Liver (tissue), 8 donors: ENCODE measurements at regions not wholly inside any gene's neighbourhood (a gene's known extent, or its start where the extent isn't known, plus 50 kb on each side); places are given as distances from the start of the nearest gene placed in this dataset.

ENCODE experiments used
- DNase-seq: peaks from one replicate; pipeline ENCODE4 v3.0.0-alpha.2; 2017; ENCODE audit warnings: low spot score
- H3K27ac ChIP-seq, 2 donors: one replicate each; pipeline ENCODE4 v1.7.0; 2013; ENCODE audit warnings: inconsistent platforms in 2 of 2, low read length in 2 of 2, control low read depth in 1 of 2, low read depth in 1 of 2, mild to moderate bottlenecking in 1 of 2
- H3K27me3 ChIP-seq, 4 donors: one replicate each; pipeline versions ENCODE4 v1.6.1 to v1.7.0; 2013; ENCODE audit warnings: low read length in 3 of 4, inconsistent platforms in 1 of 4, mild to moderate bottlenecking in 1 of 4, moderate library complexity in 1 of 4; ENCODE audit not compliant: control insufficient read depth in 4 of 4, insufficient read depth in 4 of 4
- H3K36me3 ChIP-seq, 4 donors: one replicate each; pipeline versions ENCODE4 v1.6.1 to v1.7.0; 2013; ENCODE audit warnings: low read length in 3 of 4, mild to moderate bottlenecking in 3 of 4, low read depth in 1 of 4, moderate library complexity in 1 of 4; ENCODE audit not compliant: control insufficient read depth in 4 of 4, insufficient read depth in 3 of 4
- H3K4me1 ChIP-seq, 4 donors: one replicate each; pipeline versions ENCODE4 v1.6.1 to v1.7.0; 2013; ENCODE audit warnings: low read length in 3 of 4, mild to moderate bottlenecking in 3 of 4, moderate library complexity in 1 of 4; ENCODE audit not compliant: control insufficient read depth in 4 of 4, insufficient read depth in 4 of 4
- H3K4me3 ChIP-seq, 3 donors: one replicate each; pipeline versions ENCODE4 v1.6.1 to v1.7.0; 2013; ENCODE audit warnings: low read length in 3 of 3, control low read depth in 1 of 3, low read depth in 1 of 3, mild to moderate bottlenecking in 1 of 3
- H3K9ac ChIP-seq, 2 donors: one replicate each; pipeline ENCODE4 v1.7.0; 2013; ENCODE audit warnings: low read length in 2 of 2, mild to moderate bottlenecking in 2 of 2, moderate library complexity in 2 of 2, control low read depth in 1 of 2, low read depth in 1 of 2
- H3K9me3 ChIP-seq, 4 donors: one replicate each; pipeline versions ENCODE4 v1.6.1 to v1.7.0; 2013; ENCODE audit warnings: low read length in 3 of 4; ENCODE audit not compliant: control insufficient read depth in 4 of 4
- EGR1 ChIP-seq, 2 donors: IDR thresholded peaks; 2 replicates each; pipeline ENCODE4 v1.6.1; 2016 to 2018; ENCODE audit warnings: antibody characterized with exemption in 2 of 2, low read depth in 2 of 2
- FOXA1 ChIP-seq: IDR thresholded peaks from 2 replicates; pipeline ENCODE4 v1.6.1; 2016; ENCODE audit warnings: antibody characterized with exemption
- FOXA2 ChIP-seq: IDR thresholded peaks from 2 replicates; pipeline ENCODE4 v1.6.1; 2016; ENCODE audit warnings: antibody characterized with exemption
- GABPA ChIP-seq, 2 donors: IDR thresholded peaks in 1 of 2; conservative IDR thresholded peaks in 1 of 2; 2 replicates each; pipeline ENCODE4 v1.6.1; 2016; ENCODE audit warnings: antibody characterized with exemption in 2 of 2, mild to moderate bottlenecking in 1 of 2, moderate library complexity in 1 of 2
- HNF4A ChIP-seq, 2 donors: conservative IDR thresholded peaks; 2 replicates each; pipeline ENCODE4 v1.6.1; 2016; ENCODE audit warnings: antibody characterized with exemption in 2 of 2, mild to moderate bottlenecking in 2 of 2
- HNF4G ChIP-seq: IDR thresholded peaks from 2 replicates; pipeline ENCODE4 v1.6.1; 2016; ENCODE audit warnings: antibody characterized with exemption
- JUND ChIP-seq, 2 donors: IDR thresholded peaks; 2 replicates each; pipeline ENCODE4 v1.6.1; 2016; ENCODE audit warnings: antibody characterized with exemption in 2 of 2
- RAD21 ChIP-seq, 2 donors: IDR thresholded peaks; 2 replicates each; pipeline ENCODE4 v1.6.1; 2016; ENCODE audit warnings: antibody characterized with exemption in 2 of 2, mild to moderate bottlenecking in 2 of 2
- SP1 ChIP-seq: IDR thresholded peaks from 2 replicates; pipeline ENCODE4 v1.6.1; 2018; ENCODE audit warnings: antibody characterized with exemption, mild to moderate bottlenecking
- TAF1 ChIP-seq: conservative IDR thresholded peaks from 2 replicates; pipeline ENCODE4 v1.6.1; 2016; ENCODE audit warnings: antibody characterized with exemption, mild to moderate bottlenecking
- YY1 ChIP-seq: IDR thresholded peaks from 2 replicates; pipeline ENCODE4 v1.6.1; 2016; ENCODE audit warnings: antibody characterized with exemption, mild to moderate bottlenecking
- WGBS: extraction: QIAGEN DNeasy Blood & Tissue Kit; methylation state at CpG from one replicate; pipeline ENCODE4 v1.1.7; 2013; 5-methylcytosine and 5-hydroxymethylcytosine counted together
- TF ChIP-seq, protein P1 (sequence below): IDR thresholded peaks from 2 replicates; pipeline ENCODE4 v1.6.1; 2016; ENCODE audit warnings: antibody characterized with exemption, mild to moderate bottlenecking
- TF ChIP-seq, protein P2 (sequence below): fragments of 150-350 bp; IDR thresholded peaks from 2 replicates; pipeline ENCODE4 v1.5.1; 2017; ENCODE audit warnings: improper control_type of control experiment, low read depth, low read length; ENCODE audit not compliant: missing input control
- TF ChIP-seq, protein P3 (sequence below): IDR thresholded peaks from 2 replicates; pipeline ENCODE4 v1.6.1; 2016; ENCODE audit warnings: antibody characterized with exemption
- TF ChIP-seq, protein P4 (sequence below): IDR thresholded peaks from 2 replicates; pipeline ENCODE4 v1.6.1; 2016; ENCODE audit warnings: antibody characterized with exemption
- donor health status: healthy.
- donor health status: healthy.
- donor health status: healthy.
- donor health status: healthy.
- donor health status: healthy.

DNA sequence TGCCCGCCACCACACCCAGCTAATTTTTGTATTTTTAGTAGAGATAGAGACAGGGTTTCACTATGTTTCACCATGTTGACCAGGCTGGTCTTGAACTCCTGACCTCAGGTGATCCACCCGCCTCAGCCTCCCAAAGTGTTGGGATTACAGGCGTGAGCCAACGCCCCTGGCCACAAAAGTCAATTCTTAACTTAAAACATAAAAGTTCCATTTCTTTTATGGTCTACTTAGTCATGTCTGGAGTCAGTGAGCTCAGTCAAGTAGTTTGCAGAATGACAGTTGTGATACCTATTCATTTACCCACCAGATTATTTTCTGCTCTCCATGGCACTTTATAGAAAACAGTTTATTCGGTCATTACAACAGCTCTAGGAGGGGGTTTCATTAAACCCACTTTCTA is 103.1 kb upstream of the ESR1 start:
- H3K9me3 ChIP-seq: no peaks in the 10 kb centered on the region
- DNase-seq: no peak
- TF ChIP-seq RAD21 (IDR thresholded peaks at IDR 0.05): no peak
- no peak for TF ChIP-seq TAF1
- TF ChIP-seq HNF4A (conservative IDR thresholded peaks at IDR 0.05): no peak
- no peak for TF ChIP-seq GABPA (IDR thresholded peaks at IDR 0.05 in 1 of 2, conservative IDR thresholded peaks at IDR 0.05 in 1 of 2)
- TF ChIP-seq HNF4G: no peak
- TF ChIP-seq JUND (IDR thresholded peaks at IDR 0.05): no peak
- TF ChIP-seq, protein P1, sequence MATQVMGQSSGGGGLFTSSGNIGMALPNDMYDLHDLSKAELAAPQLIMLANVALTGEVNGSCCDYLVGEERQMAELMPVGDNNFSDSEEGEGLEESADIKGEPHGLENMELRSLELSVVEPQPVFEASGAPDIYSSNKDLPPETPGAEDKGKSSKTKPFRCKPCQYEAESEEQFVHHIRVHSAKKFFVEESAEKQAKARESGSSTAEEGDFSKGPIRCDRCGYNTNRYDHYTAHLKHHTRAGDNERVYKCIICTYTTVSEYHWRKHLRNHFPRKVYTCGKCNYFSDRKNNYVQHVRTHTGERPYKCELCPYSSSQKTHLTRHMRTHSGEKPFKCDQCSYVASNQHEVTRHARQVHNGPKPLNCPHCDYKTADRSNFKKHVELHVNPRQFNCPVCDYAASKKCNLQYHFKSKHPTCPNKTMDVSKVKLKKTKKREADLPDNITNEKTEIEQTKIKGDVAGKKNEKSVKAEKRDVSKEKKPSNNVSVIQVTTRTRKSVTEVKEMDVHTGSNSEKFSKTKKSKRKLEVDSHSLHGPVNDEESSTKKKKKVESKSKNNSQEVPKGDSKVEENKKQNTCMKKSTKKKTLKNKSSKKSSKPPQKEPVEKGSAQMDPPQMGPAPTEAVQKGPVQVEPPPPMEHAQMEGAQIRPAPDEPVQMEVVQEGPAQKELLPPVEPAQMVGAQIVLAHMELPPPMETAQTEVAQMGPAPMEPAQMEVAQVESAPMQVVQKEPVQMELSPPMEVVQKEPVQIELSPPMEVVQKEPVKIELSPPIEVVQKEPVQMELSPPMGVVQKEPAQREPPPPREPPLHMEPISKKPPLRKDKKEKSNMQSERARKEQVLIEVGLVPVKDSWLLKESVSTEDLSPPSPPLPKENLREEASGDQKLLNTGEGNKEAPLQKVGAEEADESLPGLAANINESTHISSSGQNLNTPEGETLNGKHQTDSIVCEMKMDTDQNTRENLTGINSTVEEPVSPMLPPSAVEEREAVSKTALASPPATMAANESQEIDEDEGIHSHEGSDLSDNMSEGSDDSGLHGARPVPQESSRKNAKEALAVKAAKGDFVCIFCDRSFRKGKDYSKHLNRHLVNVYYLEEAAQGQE: no peak
- no peak for TF ChIP-seq FOXA2
- TF ChIP-seq, protein P2, sequence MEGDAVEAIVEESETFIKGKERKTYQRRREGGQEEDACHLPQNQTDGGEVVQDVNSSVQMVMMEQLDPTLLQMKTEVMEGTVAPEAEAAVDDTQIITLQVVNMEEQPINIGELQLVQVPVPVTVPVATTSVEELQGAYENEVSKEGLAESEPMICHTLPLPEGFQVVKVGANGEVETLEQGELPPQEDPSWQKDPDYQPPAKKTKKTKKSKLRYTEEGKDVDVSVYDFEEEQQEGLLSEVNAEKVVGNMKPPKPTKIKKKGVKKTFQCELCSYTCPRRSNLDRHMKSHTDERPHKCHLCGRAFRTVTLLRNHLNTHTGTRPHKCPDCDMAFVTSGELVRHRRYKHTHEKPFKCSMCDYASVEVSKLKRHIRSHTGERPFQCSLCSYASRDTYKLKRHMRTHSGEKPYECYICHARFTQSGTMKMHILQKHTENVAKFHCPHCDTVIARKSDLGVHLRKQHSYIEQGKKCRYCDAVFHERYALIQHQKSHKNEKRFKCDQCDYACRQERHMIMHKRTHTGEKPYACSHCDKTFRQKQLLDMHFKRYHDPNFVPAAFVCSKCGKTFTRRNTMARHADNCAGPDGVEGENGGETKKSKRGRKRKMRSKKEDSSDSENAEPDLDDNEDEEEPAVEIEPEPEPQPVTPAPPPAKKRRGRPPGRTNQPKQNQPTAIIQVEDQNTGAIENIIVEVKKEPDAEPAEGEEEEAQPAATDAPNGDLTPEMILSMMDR: no peak
- TF ChIP-seq SP1: no peak
- no peak for TF ChIP-seq EGR1 (IDR thresholded peaks at IDR 0.05; ENCODE audit: low read depth in 2 of 2)
- TF ChIP-seq, protein P3, sequence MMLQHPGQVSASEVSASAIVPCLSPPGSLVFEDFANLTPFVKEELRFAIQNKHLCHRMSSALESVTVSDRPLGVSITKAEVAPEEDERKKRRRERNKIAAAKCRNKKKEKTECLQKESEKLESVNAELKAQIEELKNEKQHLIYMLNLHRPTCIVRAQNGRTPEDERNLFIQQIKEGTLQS: no peak
- TF ChIP-seq FOXA1: no peak
- TF ChIP-seq, protein P4, sequence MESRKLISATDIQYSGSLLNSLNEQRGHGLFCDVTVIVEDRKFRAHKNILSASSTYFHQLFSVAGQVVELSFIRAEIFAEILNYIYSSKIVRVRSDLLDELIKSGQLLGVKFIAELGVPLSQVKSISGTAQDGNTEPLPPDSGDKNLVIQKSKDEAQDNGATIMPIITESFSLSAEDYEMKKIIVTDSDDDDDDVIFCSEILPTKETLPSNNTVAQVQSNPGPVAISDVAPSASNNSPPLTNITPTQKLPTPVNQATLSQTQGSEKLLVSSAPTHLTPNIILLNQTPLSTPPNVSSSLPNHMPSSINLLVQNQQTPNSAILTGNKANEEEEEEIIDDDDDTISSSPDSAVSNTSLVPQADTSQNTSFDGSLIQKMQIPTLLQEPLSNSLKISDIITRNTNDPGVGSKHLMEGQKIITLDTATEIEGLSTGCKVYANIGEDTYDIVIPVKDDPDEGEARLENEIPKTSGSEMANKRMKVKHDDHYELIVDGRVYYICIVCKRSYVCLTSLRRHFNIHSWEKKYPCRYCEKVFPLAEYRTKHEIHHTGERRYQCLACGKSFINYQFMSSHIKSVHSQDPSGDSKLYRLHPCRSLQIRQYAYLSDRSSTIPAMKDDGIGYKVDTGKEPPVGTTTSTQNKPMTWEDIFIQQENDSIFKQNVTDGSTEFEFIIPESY: no peak
- no peak for TF ChIP-seq YY1
- H3K4me3 ChIP-seq: no peak overlapping the region
- peaks cover 0 to 13% (median 5%) of the 10 kb centered on the region in 4 donors for H3K36me3 ChIP-seq
- WGBS: 87% methylated on average over 5 of the region's 5 CpGs
- no peak overlapping the region for H3K27ac ChIP-seq
- H3K9ac ChIP-seq: no peak overlapping the region
- H3K4me1 ChIP-seq: peaks cover 3 to 24% (median 16%) of the 10 kb centered on the region in 4 donors
- no peaks in the 10 kb centered on the region for H3K27me3 ChIP-seq

DNA sequence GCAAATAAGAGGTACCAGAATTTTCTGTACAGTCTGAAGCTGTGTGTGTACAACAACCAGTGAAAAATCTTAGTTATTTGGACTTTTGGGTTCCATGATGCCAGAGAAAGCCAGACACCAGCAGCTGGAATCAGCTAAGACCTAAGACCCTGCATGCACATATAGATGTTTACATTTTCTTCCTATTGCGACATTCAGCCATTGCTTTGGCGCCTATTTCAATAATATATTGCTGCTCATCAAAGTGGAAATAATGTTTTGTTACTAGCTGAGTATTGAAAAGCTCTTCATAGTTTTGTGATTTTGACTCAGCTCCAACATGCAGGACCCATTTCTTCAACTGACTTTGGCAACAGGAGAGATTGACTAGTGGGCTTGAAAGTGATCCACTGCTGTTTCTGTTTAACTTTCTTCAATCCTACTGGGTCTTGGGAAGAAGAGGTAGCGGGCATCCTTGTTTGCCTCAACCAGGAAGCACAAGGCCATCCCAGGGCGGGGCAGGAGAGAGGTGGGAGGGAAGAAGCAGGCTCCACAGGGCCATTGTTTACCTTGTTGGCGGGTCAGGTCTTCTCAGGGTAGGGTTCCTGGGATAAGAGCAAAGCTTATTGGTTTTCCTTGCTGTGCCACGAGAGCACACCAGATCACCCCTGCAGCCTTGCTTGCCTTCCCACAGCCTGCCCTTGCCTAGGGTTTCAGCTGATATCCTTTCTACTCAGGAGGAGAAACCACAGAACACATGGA is 101.3 kb upstream of the ESR1 start:
- Histone ChIP-seq H3K27ac (no peak overlapping the region), H3K4me3 (no peak overlapping the region), H3K4me1 (peaks cover under 1 to 7% (median 2%) of the 10 kb centered on the region in 4 donors), H3K36me3 (peaks cover 0 to 13% (median 5%) of the 10 kb centered on the region in 4 donors), H3K27me3 (no peaks in the 10 kb centered on the region), H3K9me3 (no peaks in the 10 kb centered on the region), H3K9ac (no peak overlapping the region)
- DNase-seq: no peak
- TF ChIP-seq, protein P1: no peak
- TF ChIP-seq HNF4G (no peak), TAF1 (no peak), SP1 (no peak)
- TF ChIP-seq, protein P2: no peak
- 85% methylated on average over 6 of the region's 6 CpGs for WGBS
